ENCODE measurements at regions not wholly inside any gene's neighbourhood (a gene's known extent, or its start where the extent isn't known, plus 50 kb on each side); places are given as distances from the start of the nearest gene placed in this dataset.

GRCh38 chr13:99436686-99437416 is 64.4 kb upstream of the TM9SF2 start:
- peak; percentile 95 for DNase-seq

DNA sequence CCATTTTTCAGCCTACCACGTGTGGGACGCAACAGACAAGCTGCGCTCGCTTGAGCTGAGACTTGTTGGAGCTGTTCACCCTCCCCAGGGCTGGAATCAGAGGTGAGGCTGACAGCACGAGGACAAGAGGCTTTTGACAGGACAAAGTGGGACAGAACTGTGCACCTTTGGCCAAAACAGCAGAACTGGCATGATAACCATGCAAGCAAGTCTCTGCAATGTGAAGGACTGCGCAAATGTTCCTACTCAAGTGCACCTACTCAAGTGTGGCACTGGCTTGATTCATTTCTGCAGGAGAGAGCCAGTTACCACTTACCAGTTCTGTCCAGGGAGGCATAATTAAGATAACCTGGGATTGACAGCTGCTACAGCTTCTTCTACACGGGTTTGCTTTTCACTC is 62.2 kb upstream of the TM9SF2 start:
- no peak for DNase-seq

GRCh38 chr13:99439850-99440604 is 61.2 kb upstream of the TM9SF2 start:
- no peak for DNase-seq

DNA sequence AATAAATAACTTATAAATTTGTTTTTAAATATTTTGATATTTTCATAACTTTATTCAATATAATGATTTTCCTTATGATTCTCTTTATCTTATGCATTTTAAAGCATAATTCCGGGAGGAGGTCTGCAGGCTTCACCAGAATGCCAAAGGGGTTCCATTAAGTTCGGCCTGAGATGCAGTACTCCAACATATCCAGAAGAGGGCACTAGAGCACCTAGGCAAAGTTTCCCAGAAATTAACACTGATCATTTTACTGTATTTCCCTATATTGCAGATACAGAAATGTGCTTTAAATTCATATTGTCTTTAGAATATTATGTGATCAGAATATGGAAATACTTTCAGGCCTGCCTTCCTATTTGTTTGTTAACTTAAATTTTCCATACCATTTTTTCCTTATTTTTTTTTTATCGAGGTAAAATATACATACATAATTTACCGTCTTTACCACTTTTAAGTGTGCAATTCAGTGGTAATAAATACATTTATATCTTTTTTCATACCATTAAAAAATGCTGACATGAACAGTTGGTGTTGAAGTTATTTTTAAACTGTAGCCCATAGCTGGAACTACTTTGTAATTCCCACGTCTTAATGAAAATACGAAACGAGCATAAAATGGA is 58.9 kb upstream of the TM9SF2 start:
- DNase-seq: peak; percentile 50

- no peak for DNase-seq
These were observed 55.0 kb upstream of the TM9SF2 start for GRCh38 chr13:99446242-99446641.

DNA sequence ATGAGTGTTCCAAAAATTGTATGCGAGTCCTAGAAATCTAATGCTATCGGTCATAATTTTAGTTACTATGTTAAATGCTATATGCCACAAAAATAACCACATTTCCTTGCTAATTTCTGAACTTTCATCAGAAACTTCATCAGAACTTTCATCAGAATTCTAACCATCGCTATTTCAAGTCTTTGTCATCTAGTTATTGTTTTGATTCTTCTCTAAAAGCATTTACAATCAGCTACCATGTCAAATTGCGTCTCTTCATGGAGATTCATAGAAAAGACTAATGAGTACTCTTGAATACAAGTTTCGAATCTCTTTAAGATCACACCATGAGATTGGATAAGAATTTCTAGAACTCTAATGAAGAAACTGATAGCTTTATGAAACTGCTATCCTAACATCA is 52.7 kb upstream of the TM9SF2 start:
- DNase-seq: no peak

- DNase-seq: no peak
These were observed 50.9 kb upstream of the TM9SF2 start for GRCh38 chr13:99450416-99450815.

All from activated CD4-positive, alpha-beta T cell treated with anti-CD3 and anti-CD28 coated beads, Interleukin-2, amount 50 U/mL, for 1 hour (primary cell).